Lung (tissue), 11 donors: ENCODE measurements at regions not wholly inside any gene's neighbourhood (a gene's known extent, or its start where the extent isn't known, plus 50 kb on each side); places are given as distances from the start of the nearest gene placed in this dataset.

Experiments used
- ATAC-seq: fragments of 200-7000 bp; cut with Tn5 transposase; one replicate; pipeline ENCODE4 v1.9.1; 2020; ENCODE audit warnings: moderate number of reproducible peaks; ENCODE audit not compliant: insufficient read depth, low FRiP score
- DNase-seq, 3 donors: peaks; one replicate each; pipeline ENCODE4 v3.0.0-alpha.2; 2013 to 2017
- H3K27ac ChIP-seq, 2 donors: one replicate each; pipeline ENCODE4 v1.5.1; 2013; ENCODE audit warnings: mild to moderate bottlenecking in 2 of 2, moderate library complexity in 2 of 2, control low read depth in 1 of 2, inconsistent platforms in 1 of 2, low read depth in 1 of 2, low read length in 1 of 2
- H3K27me3 ChIP-seq, 3 donors: one replicate each; pipeline ENCODE4 v1.5.1; 2013; ENCODE audit warnings: low read length in 2 of 3; ENCODE audit not compliant: control insufficient read depth in 3 of 3, insufficient read depth in 3 of 3
- H3K36me3 ChIP-seq, 4 donors: one replicate each; pipeline ENCODE4 v1.5.1; 2013; ENCODE audit warnings: low read length in 4 of 4, mild to moderate bottlenecking in 1 of 4, moderate library complexity in 1 of 4; ENCODE audit not compliant: control insufficient read depth in 4 of 4, insufficient read depth in 4 of 4
- H3K4me1 ChIP-seq, 5 donors: one replicate each; pipeline ENCODE4 v1.5.1; 2013; ENCODE audit warnings: low read length in 5 of 5, mild to moderate bottlenecking in 2 of 5, moderate library complexity in 1 of 5; ENCODE audit not compliant: control insufficient read depth in 5 of 5, insufficient read depth in 5 of 5
- H3K4me3 ChIP-seq: one replicate; pipeline ENCODE4 v1.5.1; 2013; ENCODE audit warnings: mild to moderate bottlenecking, control low read depth, moderate library complexity
- H3K9ac ChIP-seq, 2 donors: one replicate each; pipeline ENCODE4 v1.5.1; 2013; ENCODE audit warnings: low read length in 2 of 2, control low read depth in 1 of 2; ENCODE audit not compliant: insufficient read depth in 1 of 2
- H3K9me3 ChIP-seq, 4 donors: one replicate each; pipeline ENCODE4 v1.5.1; 2013; ENCODE audit warnings: low read length in 3 of 4, mild to moderate bottlenecking in 1 of 4, moderate library complexity in 1 of 4; ENCODE audit not compliant: control insufficient read depth in 4 of 4, insufficient read depth in 3 of 4
- WGBS, 2 donors: extraction: QIAGEN DNeasy Blood & Tissue Kit; methylation state at CpG; one replicate each; pipeline ENCODE4 v1.1.7; 2013; 5-methylcytosine and 5-hydroxymethylcytosine counted together
- TF ChIP-seq, protein P1 (sequence below): IDR thresholded peaks from 2 replicates; pipeline ENCODE4 v1.5.1; 2012; ENCODE audit warnings: mild to moderate bottlenecking; ENCODE audit errors: control extremely low read depth, extremely low read depth
- donor health status: control.
- donor health status: control.
- donor health status: Bipolar disorder and iron deficiency.
- donor health status: healthy.
- donor health status: DM: yes; HTN: yes; CAD: no.

DNA sequence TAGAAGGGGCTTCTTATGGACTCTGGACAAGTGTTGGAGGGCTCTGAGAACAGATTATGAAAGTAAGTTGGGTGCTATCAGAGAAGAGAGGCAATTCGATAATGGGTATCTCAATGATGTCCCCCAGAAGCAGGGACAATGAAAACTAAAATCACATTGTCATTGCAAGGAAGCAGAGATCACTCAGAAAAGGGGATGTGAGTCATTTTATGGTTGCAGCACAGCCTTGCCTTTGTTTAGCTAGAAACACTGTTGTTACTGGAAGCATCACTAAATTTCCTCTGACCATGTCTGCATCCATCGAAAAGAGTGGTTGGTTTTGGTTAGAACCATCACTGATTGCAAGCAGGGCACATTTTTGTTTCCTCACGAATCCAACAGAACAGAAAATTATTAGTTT, 246.8 kb upstream of the NWD2 start:
- Histone ChIP-seq H3K9ac (no peak overlapping the region), H3K36me3 (no peaks in the 10 kb centered on the region), H3K4me3 (no peak overlapping the region), H3K27ac (no peak overlapping the region), H3K9me3 (no peaks in the 10 kb centered on the region), H3K27me3 (no peaks in the 10 kb centered on the region), H3K4me1 (no peaks in the 10 kb centered on the region)
- DNase-seq (no peak), ATAC-seq (no peak)
- 78 to 84% methylated on average over 3 of the region's 3 CpGs for WGBS, 2 donors
- TF ChIP-seq, protein P1, sequence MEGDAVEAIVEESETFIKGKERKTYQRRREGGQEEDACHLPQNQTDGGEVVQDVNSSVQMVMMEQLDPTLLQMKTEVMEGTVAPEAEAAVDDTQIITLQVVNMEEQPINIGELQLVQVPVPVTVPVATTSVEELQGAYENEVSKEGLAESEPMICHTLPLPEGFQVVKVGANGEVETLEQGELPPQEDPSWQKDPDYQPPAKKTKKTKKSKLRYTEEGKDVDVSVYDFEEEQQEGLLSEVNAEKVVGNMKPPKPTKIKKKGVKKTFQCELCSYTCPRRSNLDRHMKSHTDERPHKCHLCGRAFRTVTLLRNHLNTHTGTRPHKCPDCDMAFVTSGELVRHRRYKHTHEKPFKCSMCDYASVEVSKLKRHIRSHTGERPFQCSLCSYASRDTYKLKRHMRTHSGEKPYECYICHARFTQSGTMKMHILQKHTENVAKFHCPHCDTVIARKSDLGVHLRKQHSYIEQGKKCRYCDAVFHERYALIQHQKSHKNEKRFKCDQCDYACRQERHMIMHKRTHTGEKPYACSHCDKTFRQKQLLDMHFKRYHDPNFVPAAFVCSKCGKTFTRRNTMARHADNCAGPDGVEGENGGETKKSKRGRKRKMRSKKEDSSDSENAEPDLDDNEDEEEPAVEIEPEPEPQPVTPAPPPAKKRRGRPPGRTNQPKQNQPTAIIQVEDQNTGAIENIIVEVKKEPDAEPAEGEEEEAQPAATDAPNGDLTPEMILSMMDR, result no peak

DNA sequence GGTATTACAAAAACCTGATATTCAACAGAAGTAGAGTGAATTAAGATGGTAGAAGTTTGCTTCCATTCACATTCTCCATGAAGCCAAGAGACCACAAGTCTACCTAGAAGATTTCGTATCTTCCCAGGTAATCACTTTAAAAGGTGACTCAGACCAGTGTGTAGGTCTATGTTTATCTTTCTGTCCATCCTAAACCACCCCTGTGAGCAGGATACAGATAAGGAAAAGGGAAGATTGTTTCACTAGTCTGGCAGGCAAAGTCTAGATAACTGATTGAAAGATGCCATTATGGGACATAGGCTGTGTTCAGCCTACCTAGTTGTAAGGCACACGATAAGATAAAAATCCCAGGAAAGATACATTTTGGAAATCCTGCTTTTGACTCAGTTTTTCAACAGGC, 244.3 kb upstream of the NWD2 start:
- WGBS, 2 donors, result 90 to 91% methylated on average over 2 of the region's 2 CpGs
- Histone ChIP-seq H3K27ac (no peak overlapping the region), H3K4me1 (no peaks in the 10 kb centered on the region), H3K9ac (no peak overlapping the region), H3K4me3 (no peak overlapping the region), H3K9me3 (no peaks in the 10 kb centered on the region), H3K27me3 (no peaks in the 10 kb centered on the region), H3K36me3 (no peaks in the 10 kb centered on the region)
- DNase-seq (no peak), ATAC-seq (no peak)
- TF ChIP-seq, protein P1, result no peak

DNA sequence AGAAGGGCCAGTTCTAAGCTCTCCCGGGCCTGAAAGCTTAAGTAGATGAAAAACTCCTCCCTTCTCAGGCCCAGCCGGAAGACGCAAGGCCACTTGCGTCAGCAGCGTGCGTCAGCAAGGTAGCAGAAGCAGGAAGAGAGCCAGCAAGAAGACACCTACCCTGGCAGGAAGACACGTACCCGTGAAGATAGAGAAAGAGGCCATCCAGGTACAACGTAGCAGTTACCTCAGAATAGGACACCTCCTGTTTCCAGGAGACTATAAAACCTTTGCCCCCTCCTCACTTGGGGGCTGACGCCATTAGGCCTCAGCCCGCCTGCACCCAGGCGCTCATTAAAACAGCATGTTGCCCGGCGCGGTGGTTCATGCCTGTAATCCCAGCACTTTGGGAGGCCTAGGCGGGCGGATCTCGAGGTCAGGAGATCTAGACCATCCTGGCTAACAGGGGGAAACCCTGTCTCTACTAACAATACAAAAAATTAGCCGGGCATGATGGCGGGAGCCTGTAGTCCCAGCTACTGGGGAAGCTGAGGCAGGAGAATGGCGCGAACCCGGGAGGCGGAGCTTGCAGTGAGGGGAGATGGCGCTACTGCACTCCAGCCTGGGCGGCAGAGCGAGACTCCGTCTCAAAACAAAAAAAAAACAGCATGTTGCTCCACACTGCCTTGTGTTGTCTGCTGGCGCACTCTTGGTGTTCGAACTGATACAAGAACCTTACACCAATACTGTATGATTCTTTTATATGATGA, 242.7 kb upstream of the NWD2 start:
- Histone ChIP-seq H3K9ac (no peak overlapping the region), H3K4me3 (no peak overlapping the region), H3K27me3 (no peaks in the 10 kb centered on the region), H3K36me3 (no peaks in the 10 kb centered on the region), H3K9me3 (no peaks in the 10 kb centered on the region), H3K4me1 (no peaks in the 10 kb centered on the region), H3K27ac (no peak overlapping the region)
- no peak for ATAC-seq
- 94 to 96% methylated on average over 30 of the region's 30 CpGs for WGBS, 2 donors
- TF ChIP-seq, protein P1, result no peak
- no peak for DNase-seq

DNA sequence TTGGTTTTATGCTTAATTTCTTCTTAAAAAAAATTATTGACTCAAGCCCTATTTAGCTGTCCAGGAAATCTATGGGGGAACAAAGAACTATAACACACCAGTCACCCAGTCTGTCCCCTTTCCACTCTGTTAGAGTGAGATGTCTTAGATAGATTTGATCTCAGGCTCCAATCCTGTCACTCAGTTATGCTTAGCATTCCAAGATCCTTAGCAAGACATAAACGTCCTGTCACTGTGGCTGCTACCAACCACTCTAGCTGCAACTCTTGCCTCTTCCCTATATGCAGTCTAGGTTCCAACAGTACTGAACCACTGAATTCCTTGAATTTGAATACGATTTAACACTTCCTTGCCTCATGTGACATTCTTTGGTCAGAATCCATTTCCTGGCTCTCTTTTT, 241.9 kb upstream of the NWD2 start:
- Histone ChIP-seq H3K27me3 (no peaks in the 10 kb centered on the region), H3K9me3 (no peaks in the 10 kb centered on the region), H3K36me3 (no peaks in the 10 kb centered on the region), H3K4me3 (no peak overlapping the region), H3K9ac (no peak overlapping the region), H3K27ac (no peak overlapping the region), H3K4me1 (no peaks in the 10 kb centered on the region)
- ATAC-seq (no peak), DNase-seq (no peak)
- WGBS, 2 donors, result 44 to 61% methylated on average over 2 of the region's 2 CpGs
- TF ChIP-seq, protein P1, result no peak
